WTC11 (cell line): ENCODE measurements at regions not wholly inside any gene's neighbourhood (a gene's known extent, or its start where the extent isn't known, plus 50 kb on each side); places are given as distances from the start of the nearest gene placed in this dataset.

Experiments used
- ATAC-seq: fragments of 200-7000 bp; cut with Tn5 transposase; 2 replicates; pipeline ENCODE4 v1.10.0; 2021; ENCODE audit warnings: mild to moderate bottlenecking, moderate library complexity
- CTCF ChIA-PET: fragments of 300-600 bp; sonication (Branson Sonifier 250); formaldehyde crosslinking; loops from one replicate; lab custom pipeline; 2021; ENCODE audit warnings: antibody characterized with exemption; lab: Charles Lee
- POLR2A ChIA-PET: fragments of 350-600 bp; sonication (Branson Sonifier 250); formaldehyde crosslinking; loops from one replicate; lab custom pipeline; 2021; ENCODE audit warnings: antibody characterized with exemption; lab: Charles Lee
- DNase-seq: peaks from one replicate; pipeline ENCODE4 v3.0.0; 2021; ENCODE audit warnings: low spot score
- H3K27ac Mint-ChIP-seq: 2 replicates; pipeline ENCODE4 v1.8.0; 2021; ENCODE audit warnings: mixed read lengths
- H3K27me3 Mint-ChIP-seq: 2 replicates; pipeline ENCODE4 v1.8.0; 2021; ENCODE audit warnings: low read depth, mild to moderate bottlenecking, moderate library complexity, mixed read lengths
- H3K36me3 Mint-ChIP-seq: 2 replicates; pipeline ENCODE4 v1.8.0; 2021; ENCODE audit warnings: mixed read lengths
- H3K4me1 Mint-ChIP-seq: 2 replicates; pipeline ENCODE4 v1.8.0; 2022; ENCODE audit warnings: mixed read lengths
- H3K4me3 Mint-ChIP-seq: 2 replicates; pipeline ENCODE4 v1.8.0; 2021; ENCODE audit warnings: mild to moderate bottlenecking, moderate library complexity, mixed read lengths
- H3K9me3 Mint-ChIP-seq: 2 replicates; pipeline ENCODE4 v1.8.0; 2021; ENCODE audit warnings: mixed read lengths
- ARID4B ChIP-seq: sonication (generic); formaldehyde crosslinking; IDR thresholded peaks from 2 replicates; pipeline ENCODE4 v1.8.0; 2023; ENCODE audit warnings: missing genetic modification reagents, mild to moderate bottlenecking, borderline replicate concordance
- CREB1 ChIP-seq: sonication (generic); formaldehyde crosslinking; IDR thresholded peaks from 2 replicates; pipeline ENCODE4 v1.8.0; 2023; ENCODE audit warnings: mild to moderate bottlenecking, missing genetic modification reagents
- CTCF ChIP-seq: fragments of 200-600 bp; IDR thresholded peaks from 2 replicates; pipeline ENCODE4 v1.8.0; 2022; ENCODE audit warnings: antibody characterized with exemption
- E2F4 ChIP-seq: sonication (generic); formaldehyde crosslinking; IDR thresholded peaks from 2 replicates; pipeline ENCODE4 v1.8.1; 2022; ENCODE audit warnings: low read depth, mild to moderate bottlenecking, moderate library complexity, missing genetic modification reagents, borderline replicate concordance
- ETV6 ChIP-seq: sonication (generic); formaldehyde crosslinking; IDR thresholded peaks from 2 replicates; pipeline ENCODE4 v1.8.1; 2022; ENCODE audit warnings: mild to moderate bottlenecking, missing genetic modification reagents
- NFE2L1 ChIP-seq: sonication (generic); formaldehyde crosslinking; IDR thresholded peaks from 2 replicates; pipeline ENCODE4 v1.8.1; 2023; ENCODE audit warnings: missing genetic modification reagents
- NR1H2 ChIP-seq: sonication (generic); formaldehyde crosslinking; IDR thresholded peaks from 2 replicates; pipeline ENCODE4 v1.9.0; 2021; ENCODE audit warnings: mild to moderate bottlenecking, moderate library complexity, missing genetic modification reagents
- OVOL2 ChIP-seq: fragments of 250-450 bp; sonication (Bioruptor Pico); IDR thresholded peaks from 2 replicates; pipeline ENCODE4 v1.9.0; 2021; ENCODE audit warnings: mild to moderate bottlenecking, borderline replicate concordance
- PRDM15 ChIP-seq: sonication (generic); formaldehyde crosslinking; IDR thresholded peaks from 2 replicates; pipeline ENCODE4 v1.8.0; 2022; ENCODE audit warnings: missing genetic modification reagents
- SMAD4 ChIP-seq: sonication (generic); formaldehyde crosslinking; IDR thresholded peaks from 2 replicates; pipeline ENCODE4 v1.8.0; 2022; ENCODE audit warnings: mild to moderate bottlenecking, missing genetic modification reagents
- USF2 ChIP-seq: sonication (generic); formaldehyde crosslinking; IDR thresholded peaks from 2 replicates; pipeline ENCODE4 v1.8.1; 2023; ENCODE audit warnings: mild to moderate bottlenecking, missing genetic modification reagents, moderate library complexity
- ZNF138 ChIP-seq: sonication (generic); formaldehyde crosslinking; conservative IDR thresholded peaks from 2 replicates; pipeline ENCODE4 v1.8.1; 2022; ENCODE audit warnings: mild to moderate bottlenecking, moderate library complexity, missing genetic modification reagents
- ZNF317 ChIP-seq: sonication (generic); formaldehyde crosslinking; IDR thresholded peaks from 2 replicates; pipeline ENCODE4 v1.8.1; 2023; ENCODE audit warnings: low read depth, mild to moderate bottlenecking, moderate library complexity, missing genetic modification reagents, borderline replicate concordance
- ZNF671 ChIP-seq: fragments of 250-450 bp; sonication (Bioruptor Pico); IDR thresholded peaks from 2 replicates; pipeline ENCODE4 v1.8.0; 2021; ENCODE audit warnings: mild to moderate bottlenecking
- TF ChIP-seq, protein P1 (sequence below): sonication (generic); formaldehyde crosslinking; IDR thresholded peaks from 2 replicates; pipeline ENCODE4 v1.8.1; 2023; ENCODE audit warnings: mild to moderate bottlenecking, missing genetic modification reagents

DNA sequence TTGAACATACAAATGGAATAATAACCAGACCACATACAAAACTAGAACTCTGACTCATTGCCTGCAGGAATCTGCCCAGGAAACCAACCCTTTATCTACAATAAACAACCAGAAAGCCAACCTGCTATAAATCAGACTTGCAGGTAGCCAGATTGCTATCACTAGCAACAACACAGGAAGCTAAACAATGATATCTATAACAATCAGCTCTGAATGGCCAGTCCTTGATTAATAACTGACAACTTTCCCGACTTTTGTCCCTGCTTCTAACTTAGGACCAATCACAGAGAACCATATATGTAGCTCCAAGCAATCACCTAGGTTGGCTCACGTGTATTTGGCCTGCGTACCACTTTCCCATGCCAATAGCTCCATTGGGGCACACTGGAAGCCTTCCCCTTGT lies 470.8 kb downstream of the RIT2 start (continued):
- TF ChIP-seq E2F4: no peak
- TF ChIP-seq CTCF: no peak

DNA sequence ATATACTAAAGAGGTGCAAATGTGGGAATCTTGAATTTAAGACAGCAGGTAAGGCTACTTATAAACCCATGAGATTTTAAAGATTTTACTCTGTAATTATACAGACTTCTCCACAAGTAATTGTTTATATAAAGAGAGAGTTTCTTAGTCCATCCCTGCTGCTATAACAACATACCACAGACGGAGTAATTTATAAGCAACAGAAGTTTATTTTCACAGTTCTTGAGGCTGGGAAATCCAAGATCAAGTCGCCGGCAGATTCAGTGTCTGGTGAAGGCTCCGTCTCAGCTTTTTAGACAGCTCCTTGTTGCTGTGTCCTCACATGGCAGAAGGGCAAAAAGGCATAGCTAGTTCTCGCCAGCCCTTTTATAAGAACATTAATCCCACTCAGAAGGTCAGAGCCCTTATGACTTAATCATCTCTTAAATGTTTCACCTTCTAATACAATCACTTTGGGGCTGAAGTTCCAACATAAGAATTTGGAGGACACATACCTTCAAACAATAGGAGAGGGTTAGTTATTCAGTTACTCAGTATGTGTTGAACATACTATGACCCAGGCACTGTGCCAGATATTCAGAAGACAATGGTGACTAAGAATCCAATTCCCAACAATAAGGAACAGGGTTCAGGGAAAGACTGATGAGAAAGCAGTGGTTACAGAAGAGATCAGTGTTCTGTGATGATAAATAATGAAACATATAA lies 466.0 kb downstream of the RIT2 start:
- 0 out of 2 replicates have a peak, but pooled peaks cover 9% of the 10 kb centered on the region for H3K36me3 Mint-ChIP-seq
- ChIA-PET POLR2A (no interaction called here), CTCF (no interaction called here)
- ATAC-seq (no peak), DNase-seq (no peak)
- no peak overlapping the region for H3K4me3 Mint-ChIP-seq
- peaks cover 46% of the 10 kb centered on the region for H3K4me1 Mint-ChIP-seq
- no peak overlapping the region for H3K27ac Mint-ChIP-seq
- TF ChIP-seq NR1H2 (CRISPR knock-in tag) (no peak), OVOL2 (CRISPR knock-in tag) (no peak), PRDM15 (CRISPR knock-in tag) (no peak), ZNF317 (no peak), ZNF138 (CRISPR knock-in tag) (no peak), SMAD4 (CRISPR knock-in tag) (no peak)
- TF ChIP-seq, protein P1, sequence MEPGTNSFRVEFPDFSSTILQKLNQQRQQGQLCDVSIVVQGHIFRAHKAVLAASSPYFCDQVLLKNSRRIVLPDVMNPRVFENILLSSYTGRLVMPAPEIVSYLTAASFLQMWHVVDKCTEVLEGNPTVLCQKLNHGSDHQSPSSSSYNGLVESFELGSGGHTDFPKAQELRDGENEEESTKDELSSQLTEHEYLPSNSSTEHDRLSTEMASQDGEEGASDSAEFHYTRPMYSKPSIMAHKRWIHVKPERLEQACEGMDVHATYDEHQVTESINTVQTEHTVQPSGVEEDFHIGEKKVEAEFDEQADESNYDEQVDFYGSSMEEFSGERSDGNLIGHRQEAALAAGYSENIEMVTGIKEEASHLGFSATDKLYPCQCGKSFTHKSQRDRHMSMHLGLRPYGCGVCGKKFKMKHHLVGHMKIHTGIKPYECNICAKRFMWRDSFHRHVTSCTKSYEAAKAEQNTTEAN: no peak
- H3K27me3 Mint-ChIP-seq: no peaks in the 10 kb centered on the region; the same call in 1 of the 2 replicates
- peaks cover 14% of the 10 kb centered on the region for H3K9me3 Mint-ChIP-seq

- no peak for ATAC-seq
Observed at GRCh38 chr18:42654556-42654955, 460.9 kb downstream of the RIT2 start.

More at GRCh38 chr18:42654556-42654955, 460.9 kb downstream of the RIT2 start:
- H3K27me3 Mint-ChIP-seq: peaks cover 3% of the 10 kb centered on the region; the same call in 1 of the 2 replicates
- H3K27ac Mint-ChIP-seq: no peak overlapping the region
- H3K4me3 Mint-ChIP-seq: no peak overlapping the region
- POLR2A ChIA-PET: interaction anchor here (0.5 kb wide), 1 partner anchor 19 kb away, joined by 5 read pairs; no protein-coding TSS in a partner anchor
- peaks cover 42% of the 10 kb centered on the region for H3K4me1 Mint-ChIP-seq
- H3K36me3 Mint-ChIP-seq: peaks cover 22% of the 10 kb centered on the region
- peaks cover 29% of the 10 kb centered on the region for H3K9me3 Mint-ChIP-seq
- CTCF ChIA-PET: no interaction called here
- TF ChIP-seq USF2 (CRISPR knock-in tag) (no peak), SMAD4 (CRISPR knock-in tag) (no peak), ARID4B (CRISPR knock-in tag) (no peak), CREB1 (CRISPR knock-in tag) (no peak), ZNF671 (CRISPR knock-in tag) (no peak), ETV6 (CRISPR knock-in tag) (no peak), NFE2L1 (no peak)
- TF ChIP-seq, all 79 proteins: peak for 0
- DNase-seq: no peak
